Vagina (tissue), 2 donors: ENCODE measurements at regions not wholly inside any gene's neighbourhood (a gene's known extent, or its start where the extent isn't known, plus 50 kb on each side); places are given as distances from the start of the nearest gene placed in this dataset.

ENCODE experiments used
- DNase-seq, 2 donors: peaks; one replicate each; pipeline ENCODE4 v3.0.0-alpha.2; 2017; ENCODE audit errors: extremely low spot score in 2 of 2
- H3K27ac ChIP-seq: fragments of 200-600 bp; sonication (generic); one replicate; pipeline ENCODE4 v1.5.1; 2019
- H3K27me3 ChIP-seq: fragments of 200-600 bp; sonication (generic); one replicate; pipeline ENCODE4 v1.5.1; 2019
- H3K36me3 ChIP-seq, 2 donors: fragments of 200-600 bp; sonication (generic); one replicate each; pipeline ENCODE4 v1.5.1; 2017 to 2019
- H3K4me1 ChIP-seq: fragments of 200-600 bp; sonication (generic); one replicate; pipeline ENCODE4 v1.5.1; 2019
- H3K4me3 ChIP-seq, 2 donors: fragments of 200-600 bp; sonication (generic); 1 replicate in 1 of 2; 2 replicates in 1 of 2; pipeline ENCODE4 v1.5.1; 2016 to 2019
- H3K9me3 ChIP-seq: fragments of 200-600 bp; sonication (generic); one replicate; pipeline ENCODE4 v1.5.1; 2019
- POLR2A ChIP-seq, 2 donors: fragments of 450-650 bp; IDR thresholded peaks; one replicate each; pipeline ENCODE4 v1.6.1; 2017; ENCODE audit warnings: antibody characterized with exemption in 2 of 2, mild to moderate bottlenecking in 2 of 2, moderate library complexity in 2 of 2
- POLR2AphosphoS5 ChIP-seq, 2 donors: sonication (generic); formaldehyde crosslinking; IDR thresholded peaks; one replicate each; pipeline ENCODE4 v1.9.0; 2017; ENCODE audit warnings: antibody characterized with exemption in 2 of 2, mild to moderate bottlenecking in 2 of 2, low read depth in 1 of 2; ENCODE audit not compliant: insufficient read depth in 1 of 2
- intact Hi-C: fragments of 100-400 bp; cut with DNase I; formaldehyde crosslinking; loops from one replicate; pipeline ENCODE4 v1.15.1; 2023
- TF ChIP-seq, protein P1 (sequence below), 3 experiments: fragments of 450-650 bp in 2 of 3; fragments of 200-600 bp in 1 of 3; sonication (generic) in 1 of 3; IDR thresholded peaks; one replicate each; pipeline ENCODE4 v1.5.1; 2017 to 2019; ENCODE audit warnings: antibody characterized with exemption in 3 of 3, mild to moderate bottlenecking in 2 of 3, moderate library complexity in 2 of 3

DNA sequence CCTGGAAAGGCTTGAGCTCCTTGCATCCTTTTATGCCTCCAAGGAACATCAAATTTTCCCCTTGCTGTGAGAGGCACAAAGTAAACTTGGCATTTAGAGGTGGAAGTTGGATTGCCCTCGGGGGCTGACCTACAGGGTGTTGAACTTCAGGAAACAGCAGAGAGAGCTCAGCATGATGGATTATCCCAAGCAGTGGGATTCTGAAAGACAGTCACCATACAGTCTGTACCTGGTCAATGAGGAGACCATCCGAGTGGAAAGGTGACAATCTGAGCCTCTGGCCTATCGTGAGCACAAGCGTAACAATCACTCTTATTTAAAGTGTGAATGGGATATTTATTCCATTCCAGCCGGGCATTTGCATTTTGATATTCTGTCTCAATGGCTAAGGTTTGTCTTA is 105.6 kb upstream of the NECTIN3 start:
- intact Hi-C loops = no loop called here
- Histone ChIP-seq H3K27ac (no peak overlapping the region), H3K36me3 (no peaks in the 10 kb centered on the region), H3K4me1 (no peaks in the 10 kb centered on the region), H3K27me3 (no peaks in the 10 kb centered on the region), H3K9me3 (no peaks in the 10 kb centered on the region), H3K4me3 (no peak overlapping the region)
- no peak for DNase-seq
- TF ChIP-seq POLR2AphosphoS5 (IDR thresholded peaks at IDR 0.05; ENCODE audit: insufficient read depth in 1 of 2, low read depth in 1 of 2) (no peak), POLR2A (IDR thresholded peaks at IDR 0.05) (no peak)
- TF ChIP-seq, protein P1, sequence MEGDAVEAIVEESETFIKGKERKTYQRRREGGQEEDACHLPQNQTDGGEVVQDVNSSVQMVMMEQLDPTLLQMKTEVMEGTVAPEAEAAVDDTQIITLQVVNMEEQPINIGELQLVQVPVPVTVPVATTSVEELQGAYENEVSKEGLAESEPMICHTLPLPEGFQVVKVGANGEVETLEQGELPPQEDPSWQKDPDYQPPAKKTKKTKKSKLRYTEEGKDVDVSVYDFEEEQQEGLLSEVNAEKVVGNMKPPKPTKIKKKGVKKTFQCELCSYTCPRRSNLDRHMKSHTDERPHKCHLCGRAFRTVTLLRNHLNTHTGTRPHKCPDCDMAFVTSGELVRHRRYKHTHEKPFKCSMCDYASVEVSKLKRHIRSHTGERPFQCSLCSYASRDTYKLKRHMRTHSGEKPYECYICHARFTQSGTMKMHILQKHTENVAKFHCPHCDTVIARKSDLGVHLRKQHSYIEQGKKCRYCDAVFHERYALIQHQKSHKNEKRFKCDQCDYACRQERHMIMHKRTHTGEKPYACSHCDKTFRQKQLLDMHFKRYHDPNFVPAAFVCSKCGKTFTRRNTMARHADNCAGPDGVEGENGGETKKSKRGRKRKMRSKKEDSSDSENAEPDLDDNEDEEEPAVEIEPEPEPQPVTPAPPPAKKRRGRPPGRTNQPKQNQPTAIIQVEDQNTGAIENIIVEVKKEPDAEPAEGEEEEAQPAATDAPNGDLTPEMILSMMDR (IDR thresholded peaks at IDR 0.05) = no peak

- Histone ChIP-seq H3K27ac (no peak overlapping the region), H3K36me3 (no peaks in the 10 kb centered on the region), H3K27me3 (no peaks in the 10 kb centered on the region), H3K4me1 (no peaks in the 10 kb centered on the region), H3K9me3 (no peaks in the 10 kb centered on the region), H3K4me3 (no peak overlapping the region)
- DNase-seq = no peak
- TF ChIP-seq, protein P1 (IDR thresholded peaks at IDR 0.05) = no peak
- TF ChIP-seq POLR2A (IDR thresholded peaks at IDR 0.05) = no peak
- no peak for TF ChIP-seq POLR2AphosphoS5 (IDR thresholded peaks at IDR 0.05; ENCODE audit: insufficient read depth in 1 of 2, low read depth in 1 of 2)
- intact Hi-C loops = no loop called here
These were observed 104.5 kb upstream of the NECTIN3 start for GRCh38 chr3:110966966-110967663.

- no peaks in the 10 kb centered on the region for H3K9me3 ChIP-seq
These were observed 103.5 kb upstream of the NECTIN3 start for GRCh38 chr3:110968076-110968475.

GRCh38 chr3:110969229-110970211 is 102.1 kb upstream of the NECTIN3 start:
- no peak for DNase-seq
- H3K27ac ChIP-seq = no peak overlapping the region
- H3K36me3 ChIP-seq = no peaks in the 10 kb centered on the region
- no peaks in the 10 kb centered on the region for H3K4me1 ChIP-seq
- H3K4me3 ChIP-seq = no peak overlapping the region
- intact Hi-C loops = no loop called here
- no peak for TF ChIP-seq POLR2AphosphoS5 (IDR thresholded peaks at IDR 0.05; ENCODE audit: insufficient read depth in 1 of 2, low read depth in 1 of 2)
- TF ChIP-seq POLR2A (IDR thresholded peaks at IDR 0.05) = no peak
- H3K9me3 ChIP-seq = no peaks in the 10 kb centered on the region
- no peaks in the 10 kb centered on the region for H3K27me3 ChIP-seq

More at GRCh38 chr3:110968076-110968475, 103.5 kb upstream of the NECTIN3 start:
- H3K4me3 ChIP-seq = no peak overlapping the region
- no peaks in the 10 kb centered on the region for H3K27me3 ChIP-seq
- TF ChIP-seq POLR2A (IDR thresholded peaks at IDR 0.05) = no peak
- TF ChIP-seq, protein P1 (IDR thresholded peaks at IDR 0.05) = no peak
- TF ChIP-seq POLR2AphosphoS5 (IDR thresholded peaks at IDR 0.05; ENCODE audit: insufficient read depth in 1 of 2, low read depth in 1 of 2) = no peak
- no peak overlapping the region for H3K27ac ChIP-seq
- H3K4me1 ChIP-seq = no peaks in the 10 kb centered on the region
- intact Hi-C loops = no loop called here
- DNase-seq = no peak
- H3K36me3 ChIP-seq = no peaks in the 10 kb centered on the region

GRCh38 chr3:110971010-110971601 is 100.5 kb upstream of the NECTIN3 start:
- H3K27me3 ChIP-seq = no peaks in the 10 kb centered on the region
- intact Hi-C loops = no loop called here
- TF ChIP-seq POLR2A (IDR thresholded peaks at IDR 0.05) (no peak), POLR2AphosphoS5 (IDR thresholded peaks at IDR 0.05; ENCODE audit: insufficient read depth in 1 of 2, low read depth in 1 of 2) (no peak)
- TF ChIP-seq, protein P1 (IDR thresholded peaks at IDR 0.05) = no peak
- no peak overlapping the region for H3K27ac ChIP-seq
- H3K36me3 ChIP-seq = no peaks in the 10 kb centered on the region
- no peaks in the 10 kb centered on the region for H3K9me3 ChIP-seq
- H3K4me3 ChIP-seq = no peak overlapping the region
- DNase-seq = no peak
- no peaks in the 10 kb centered on the region for H3K4me1 ChIP-seq
